Calu3 (cell line): ENCODE measurements at regions not wholly inside any gene's neighbourhood (a gene's known extent, or its start where the extent isn't known, plus 50 kb on each side); places are given as distances from the start of the nearest gene placed in this dataset.

ENCODE experiments used
- BruUV-seq: library from RNA; stranded (reverse); fragments of 400-500 nt; replicated peaks from 2 replicates; lab custom pipeline; 2021; lab: Mats Ljungman, UMichigan
- CTCF ChIA-PET: fragments of 300-600 bp; sonication (Branson Sonifier 250); formaldehyde crosslinking; loops from one replicate; lab custom pipeline; 2022; ENCODE audit warnings: antibody characterized with exemption; lab: Charles Lee
- DNase-seq: peaks from one replicate; pipeline ENCODE4 v3.0.0; 2022
- H3K27ac Mint-ChIP-seq: one replicate; pipeline ENCODE4 v1.8.0; 2022; ENCODE audit warnings: mixed read lengths; ENCODE audit not compliant: unreplicated experiment
- H3K27me3 Mint-ChIP-seq: one replicate; pipeline ENCODE4 v1.8.0; 2022; ENCODE audit warnings: mixed read lengths; ENCODE audit not compliant: unreplicated experiment
- H3K36me3 Mint-ChIP-seq: one replicate; pipeline ENCODE4 v1.8.0; 2022; ENCODE audit warnings: mild to moderate bottlenecking, moderate library complexity, mixed read lengths; ENCODE audit not compliant: insufficient read depth, unreplicated experiment
- H3K4me1 Mint-ChIP-seq: one replicate; pipeline ENCODE4 v1.8.0; 2022; ENCODE audit warnings: mild to moderate bottlenecking, low read depth, mixed read lengths; ENCODE audit not compliant: unreplicated experiment
- H3K4me3 Mint-ChIP-seq: one replicate; pipeline ENCODE4 v1.8.0; 2022; ENCODE audit warnings: mild to moderate bottlenecking, low read depth, moderate library complexity, mixed read lengths; ENCODE audit not compliant: unreplicated experiment
- H3K9me3 Mint-ChIP-seq: one replicate; pipeline ENCODE4 v1.8.0; 2022; ENCODE audit warnings: low read depth, mixed read lengths; ENCODE audit not compliant: unreplicated experiment
- intact Hi-C: fragments of 100-400 bp; cut with micrococcal nuclease; formaldehyde crosslinking; loops from one replicate; pipeline ENCODE4 v1.10.0; 2022; ENCODE audit not compliant: unreplicated experiment
- TF ChIP-seq, protein P1 (sequence below): fragments of 200-600 bp; IDR thresholded peaks from one replicate; pipeline ENCODE4 v1.8.0; 2022; ENCODE audit warnings: antibody characterized with exemption; ENCODE audit not compliant: unreplicated experiment

DNA sequence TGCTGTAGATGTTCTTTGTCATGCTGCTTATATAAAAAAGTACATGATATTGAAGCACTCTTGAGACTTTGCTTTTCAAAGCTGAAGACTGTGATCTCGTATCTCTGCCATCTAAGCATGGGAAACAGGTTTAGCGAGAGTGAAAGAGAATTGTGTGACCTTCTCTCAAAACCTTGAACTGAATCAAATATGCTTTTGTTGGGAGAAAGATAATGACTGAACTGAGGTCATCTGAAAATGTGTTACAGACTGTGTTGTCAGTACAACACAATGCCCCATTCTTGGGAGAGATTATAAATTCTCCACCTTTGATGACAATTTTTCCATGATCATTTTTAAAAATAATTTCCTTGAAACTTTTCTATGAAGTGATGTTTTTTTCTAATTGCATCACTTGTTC lies 272.1 kb upstream of the SEL1L start:
- TF ChIP-seq, protein P1, sequence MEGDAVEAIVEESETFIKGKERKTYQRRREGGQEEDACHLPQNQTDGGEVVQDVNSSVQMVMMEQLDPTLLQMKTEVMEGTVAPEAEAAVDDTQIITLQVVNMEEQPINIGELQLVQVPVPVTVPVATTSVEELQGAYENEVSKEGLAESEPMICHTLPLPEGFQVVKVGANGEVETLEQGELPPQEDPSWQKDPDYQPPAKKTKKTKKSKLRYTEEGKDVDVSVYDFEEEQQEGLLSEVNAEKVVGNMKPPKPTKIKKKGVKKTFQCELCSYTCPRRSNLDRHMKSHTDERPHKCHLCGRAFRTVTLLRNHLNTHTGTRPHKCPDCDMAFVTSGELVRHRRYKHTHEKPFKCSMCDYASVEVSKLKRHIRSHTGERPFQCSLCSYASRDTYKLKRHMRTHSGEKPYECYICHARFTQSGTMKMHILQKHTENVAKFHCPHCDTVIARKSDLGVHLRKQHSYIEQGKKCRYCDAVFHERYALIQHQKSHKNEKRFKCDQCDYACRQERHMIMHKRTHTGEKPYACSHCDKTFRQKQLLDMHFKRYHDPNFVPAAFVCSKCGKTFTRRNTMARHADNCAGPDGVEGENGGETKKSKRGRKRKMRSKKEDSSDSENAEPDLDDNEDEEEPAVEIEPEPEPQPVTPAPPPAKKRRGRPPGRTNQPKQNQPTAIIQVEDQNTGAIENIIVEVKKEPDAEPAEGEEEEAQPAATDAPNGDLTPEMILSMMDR: no peak
- Mint-ChIP-seq H3K36me3 (no peaks in the 10 kb centered on the region), H3K4me3 (no peak overlapping the region), H3K9me3 (peaks cover 19% of the 10 kb centered on the region), H3K27ac (no peak overlapping the region), H3K27me3 (no peaks in the 10 kb centered on the region), H3K4me1 (no peaks in the 10 kb centered on the region)
- DNase-seq: no peak
- CTCF ChIA-PET: no interaction called here
- no TSS peak for BruUV-seq
- intact Hi-C loops: no loop called here

DNA sequence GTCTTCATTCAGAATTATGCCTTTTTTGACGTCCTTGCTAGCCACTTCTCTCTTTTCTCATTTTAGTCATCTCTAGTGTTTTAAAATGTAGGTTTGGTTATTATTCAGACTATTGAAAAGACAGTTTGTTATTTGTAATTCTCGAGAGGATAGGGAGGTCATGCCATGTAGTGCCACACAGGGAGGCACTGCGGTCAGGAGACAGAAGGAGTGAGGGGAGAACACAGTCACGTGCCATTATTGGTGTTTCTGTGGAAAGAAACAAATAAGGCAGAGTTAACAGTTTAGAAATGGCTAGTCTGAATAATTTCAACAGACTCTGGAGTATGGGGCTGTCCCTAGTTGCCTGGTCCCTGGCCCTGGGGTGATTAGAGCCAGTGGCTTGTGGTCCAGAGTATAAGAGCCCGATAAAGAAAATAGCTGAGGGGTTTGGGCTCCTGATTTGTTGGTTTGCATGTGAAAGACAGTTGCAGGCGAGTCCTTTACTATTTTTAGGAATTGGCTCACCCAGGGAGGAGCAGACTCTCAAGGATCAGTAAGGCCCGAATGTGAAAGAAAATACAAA lies 278.1 kb upstream of the SEL1L start:
- Mint-ChIP-seq H3K36me3 (no peaks in the 10 kb centered on the region), H3K27ac (no peak overlapping the region), H3K27me3 (no peaks in the 10 kb centered on the region), H3K4me3 (no peak overlapping the region), H3K4me1 (no peaks in the 10 kb centered on the region), H3K9me3 (peaks cover 21% of the 10 kb centered on the region)
- intact Hi-C loops: no loop called here
- BruUV-seq: no TSS peak
- TF ChIP-seq, protein P1: no peak
- no peak for DNase-seq
- CTCF ChIA-PET: no interaction called here

DNA sequence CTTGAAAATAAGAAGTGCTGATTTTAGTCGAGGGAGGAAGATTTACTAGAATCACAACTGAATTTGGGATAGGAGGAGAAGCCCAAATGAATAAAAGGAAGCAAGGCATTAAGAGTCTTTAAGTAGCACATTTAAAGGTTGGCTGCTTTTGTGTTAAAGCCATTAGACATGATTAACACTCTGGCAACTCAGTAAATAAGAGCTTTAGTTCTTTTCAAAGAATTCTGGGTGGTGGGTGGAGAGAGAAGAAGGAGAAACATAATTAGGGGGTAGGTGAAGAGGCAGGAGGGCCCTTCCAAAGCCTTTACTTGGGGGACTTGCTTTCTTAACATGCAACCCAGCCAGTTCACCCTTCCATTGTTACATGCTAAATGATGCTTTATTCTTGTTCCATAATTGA lies 284.6 kb upstream of the SEL1L start:
- H3K36me3 Mint-ChIP-seq: no peaks in the 10 kb centered on the region
- CTCF ChIA-PET: no interaction called here

DNA sequence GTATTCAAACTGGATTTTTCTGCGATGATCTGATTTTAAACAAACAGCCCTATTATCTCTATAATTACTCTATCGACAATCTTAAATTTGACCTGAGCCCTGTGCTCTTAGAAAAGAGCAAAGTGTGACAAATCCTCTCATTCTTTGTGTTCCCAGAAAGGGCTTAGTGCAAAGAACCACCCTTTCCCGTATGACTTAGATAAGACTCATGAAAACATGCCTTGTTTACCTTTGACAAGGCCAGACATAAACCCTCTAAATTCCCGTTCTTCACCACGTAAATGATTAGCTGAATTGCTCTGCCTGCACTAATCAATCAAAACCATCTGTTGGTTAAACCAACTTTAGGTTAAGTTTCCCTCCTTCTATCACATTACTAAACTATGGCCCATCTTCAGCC lies 285.7 kb upstream of the SEL1L start:
- TF ChIP-seq, protein P1: no peak
- no peaks in the 10 kb centered on the region for H3K36me3 Mint-ChIP-seq
- no peaks in the 10 kb centered on the region for H3K27me3 Mint-ChIP-seq
- H3K27ac Mint-ChIP-seq: no peak overlapping the region
- DNase-seq: no peak
- no peaks in the 10 kb centered on the region for H3K4me1 Mint-ChIP-seq
- no peak overlapping the region for H3K4me3 Mint-ChIP-seq
- BruUV-seq: no TSS peak
- CTCF ChIA-PET: no interaction called here
- peaks cover 10% of the 10 kb centered on the region for H3K9me3 Mint-ChIP-seq
- intact Hi-C loops: no loop called here

More for the DNA sequence above, 284.6 kb upstream of the SEL1L start:
- TF ChIP-seq, protein P1: no peak
- H3K27me3 Mint-ChIP-seq: no peaks in the 10 kb centered on the region
- intact Hi-C loops: no loop called here
- no TSS peak for BruUV-seq
- no peak for DNase-seq
- no peak overlapping the region for H3K4me3 Mint-ChIP-seq
- no peaks in the 10 kb centered on the region for H3K4me1 Mint-ChIP-seq
- H3K27ac Mint-ChIP-seq: no peak overlapping the region
- H3K9me3 Mint-ChIP-seq: peaks cover 7% of the 10 kb centered on the region
